ENCODE measurements at regions not wholly inside any gene's neighbourhood (a gene's known extent, or its start where the extent isn't known, plus 50 kb on each side); places are given as distances from the start of the nearest gene placed in this dataset.

- no peaks in the 10 kb centered on the region for H3K27me3 ChIP-seq (ENCODE audit: insufficient read depth, low read length)
- H3K9ac ChIP-seq (ENCODE audit: extremely low read depth, insufficient read length, low read length): no peak overlapping the region
- no peak overlapping the region for H3K18ac ChIP-seq (ENCODE audit: insufficient read length, low read depth, low read length)
- no peak overlapping the region for H3K27ac ChIP-seq (ENCODE audit: insufficient read length, low read depth, low read length)
- peaks cover 0 to 5% (median 0%) of the 10 kb centered on the region in 3 experiments; a peak in 1 of 7 replicates for H3K36me3 Mint-ChIP-seq (ENCODE audit: insufficient read depth in 1 of 3, low read depth in 3 of 3)
- H3K79me1 ChIP-seq (ENCODE audit: insufficient read depth, low read depth, low read length, poor library complexity, severe bottlenecking): no peaks in the 10 kb centered on the region
- H3K56ac ChIP-seq (ENCODE audit: insufficient read length, low read depth, low read length): no peak overlapping the region
- DNase-seq: no peak
- no peak overlapping the region for H2BK15ac ChIP-seq (ENCODE audit: low read depth, low read length)
- H3K4me1 Mint-ChIP-seq: peaks cover 55 to 61% of the 10 kb centered on the region in 2 experiments
- H2BK120ac ChIP-seq (ENCODE audit: low read depth, low read length, poor library complexity, severe bottlenecking): no peak overlapping the region
- no peak overlapping the region for H3T11ph ChIP-seq (ENCODE audit: low read length)
- H4K5ac ChIP-seq (ENCODE audit: insufficient read length, low read depth, low read length): no peak overlapping the region
- peaks cover 14% of the 10 kb centered on the region; the same call in 1 of the 2 replicates for H3K4me1 ChIP-seq (ENCODE audit: insufficient read depth, low read length)
- no peak overlapping the region for H3K14ac ChIP-seq (ENCODE audit: insufficient read depth, low read length)
- H2BK12ac ChIP-seq (ENCODE audit: insufficient read length, low read depth, low read length): no peak overlapping the region
- no peaks in the 10 kb centered on the region; a peak in 1 of 5 replicates for H3K9me3 Mint-ChIP-seq
- H2BK20ac ChIP-seq (ENCODE audit: low read depth, low read length, poor library complexity, severe bottlenecking): no peak overlapping the region
- H3K23me2 ChIP-seq (ENCODE audit: insufficient read length, low read depth, low read length, poor library complexity, severe bottlenecking): no peaks in the 10 kb centered on the region
- no peak overlapping the region for H3K23ac ChIP-seq (ENCODE audit: insufficient read length, low read depth, low read length)
- H3K27me3 Mint-ChIP-seq (ENCODE audit: low read depth): no peaks in the 10 kb centered on the region
- no peak overlapping the region for H3K4ac ChIP-seq (ENCODE audit: low read depth, low read length)
- H3K9me3 ChIP-seq (ENCODE audit: control insufficient read depth, low read depth, low read length): no peaks in the 10 kb centered on the region
- no peak overlapping the region for H2AFZ ChIP-seq (ENCODE audit: low read length)
- no peak overlapping the region for H3K27ac Mint-ChIP-seq
- no peaks in the 10 kb centered on the region for H4K20me1 ChIP-seq (ENCODE audit: control insufficient read depth, insufficient read depth, insufficient read length)
- no peak for TF ChIP-seq CTCF (conservative IDR thresholded peaks at IDR 0.05)
- H3K4me3 Mint-ChIP-seq: no peak overlapping the region
- H3K4me2 ChIP-seq (ENCODE audit: insufficient read depth, insufficient read length, low read length): no peak overlapping the region
- H4K8ac ChIP-seq (replicated peaks; ENCODE audit: insufficient read length, low read depth, low read length): no peak overlapping the region
- WGBS (ENCODE audit: extremely low coverage, insufficient read length, low lambda C conversion rate): no CpG with 5 or more reads among the region's 2 CpGs
- no peaks in the 10 kb centered on the region for H3K79me2 ChIP-seq (ENCODE audit: insufficient read depth, low read length)
- no peak overlapping the region for H4K91ac ChIP-seq (ENCODE audit: insufficient read length, low read depth, low read length)
- no peak overlapping the region for H2BK5ac ChIP-seq (ENCODE audit: insufficient read length, low read length)
- H2AK5ac ChIP-seq (ENCODE audit: insufficient read length, low read length): no peak overlapping the region
Observed at GRCh38 chr5:116813906-116814305, 239.3 kb upstream of the SEMA6A start.
